Chondrocyte (in vitro differentiated cells): ENCODE measurements at regions not wholly inside any gene's neighbourhood (a gene's known extent, or its start where the extent isn't known, plus 50 kb on each side); places are given as distances from the start of the nearest gene placed in this dataset.
A peak's percentile ranks its signal among the peaks of the same experiment; 100 is the strongest.

Experiments used
- DNase-seq: peaks from one replicate; pipeline ENCODE4 v3.0.0; 2021; ENCODE audit warnings: mixed read lengths, low spot score
- H3K27ac Mint-ChIP-seq: one replicate; pipeline ENCODE4 v1.8.0; 2021; ENCODE audit warnings: mild to moderate bottlenecking, moderate library complexity, mixed read lengths; ENCODE audit not compliant: unreplicated experiment
- H3K27me3 Mint-ChIP-seq: 2 replicates; pipeline ENCODE4 v1.8.0; 2021; ENCODE audit warnings: low read depth, mixed read lengths
- H3K36me3 Mint-ChIP-seq: 2 replicates; pipeline ENCODE4 v1.8.0; 2021; ENCODE audit warnings: low read depth, mixed read lengths
- H3K4me1 Mint-ChIP-seq: 2 replicates; pipeline ENCODE4 v1.8.0; 2021; ENCODE audit warnings: low read depth, mild to moderate bottlenecking, mixed read lengths
- H3K4me3 Mint-ChIP-seq: one replicate; pipeline ENCODE4 v1.8.0; 2021; ENCODE audit warnings: mild to moderate bottlenecking, moderate library complexity, mixed read lengths; ENCODE audit not compliant: unreplicated experiment
- H3K9me3 Mint-ChIP-seq: 2 replicates; pipeline ENCODE4 v1.8.0; 2021; ENCODE audit warnings: low read depth, mixed read lengths
- CTCF ChIP-seq: fragments of 200-600 bp; sonication (generic); IDR thresholded peaks from 2 replicates; pipeline ENCODE4 v1.5.0; 2021; ENCODE audit warnings: antibody characterized with exemption, mild to moderate bottlenecking, moderate library complexity

GRCh38 chrX:45788315-45788714, 587.6 kb upstream of the DIPK2B start:
- TF ChIP-seq CTCF = no peak
- Mint-ChIP-seq H3K4me1 (peaks cover 22% of the 10 kb centered on the region), H3K4me3 (peak overlapping the region; percentile 40), H3K36me3 (peaks cover 3% of the 10 kb centered on the region), H3K9me3 (peaks cover 25% of the 10 kb centered on the region), H3K27ac (peak overlapping the region; percentile 68), H3K27me3 (no peaks in the 10 kb centered on the region)
- DNase-seq = no peak

- Mint-ChIP-seq H3K36me3 (peaks cover 1% of the 10 kb centered on the region), H3K27ac (no peak overlapping the region), H3K4me1 (peaks cover 31% of the 10 kb centered on the region), H3K27me3 (no peaks in the 10 kb centered on the region), H3K9me3 (peaks cover 4% of the 10 kb centered on the region), H3K4me3 (no peak overlapping the region)
- no peak for TF ChIP-seq CTCF
- no peak for DNase-seq
Measured at GRCh38 chrX:45784590-45784989, 583.9 kb upstream of the DIPK2B start.

- no peaks in the 10 kb centered on the region for H3K27me3 Mint-ChIP-seq
- no peak overlapping the region for H3K4me3 Mint-ChIP-seq
- H3K36me3 Mint-ChIP-seq = peaks cover 1% of the 10 kb centered on the region
- TF ChIP-seq CTCF = no peak
- no peak overlapping the region for H3K27ac Mint-ChIP-seq
- peaks cover 22% of the 10 kb centered on the region for H3K4me1 Mint-ChIP-seq
- peaks cover 8% of the 10 kb centered on the region for H3K9me3 Mint-ChIP-seq
- no peak for DNase-seq
Measured at GRCh38 chrX:45783002-45783401, 582.3 kb upstream of the DIPK2B start.

- peaks cover 8% of the 10 kb centered on the region for H3K9me3 Mint-ChIP-seq
- H3K27me3 Mint-ChIP-seq = no peaks in the 10 kb centered on the region
- H3K36me3 Mint-ChIP-seq = peaks cover 1% of the 10 kb centered on the region
- H3K27ac Mint-ChIP-seq = peak overlapping the region; percentile 29
- peaks cover 19% of the 10 kb centered on the region for H3K4me1 Mint-ChIP-seq
- H3K4me3 Mint-ChIP-seq = no peak overlapping the region
- DNase-seq = no peak
- TF ChIP-seq CTCF = peak; percentile 76
Measured at GRCh38 chrX:45781901-45782553, 581.4 kb upstream of the DIPK2B start.

- peaks cover 45% of the 10 kb centered on the region for H3K4me1 Mint-ChIP-seq
- H3K9me3 Mint-ChIP-seq = peaks cover 4% of the 10 kb centered on the region
- DNase-seq = no peak
- no peak for TF ChIP-seq CTCF
- no peak overlapping the region for H3K4me3 Mint-ChIP-seq
- no peak overlapping the region for H3K27ac Mint-ChIP-seq
- no peaks in the 10 kb centered on the region for H3K27me3 Mint-ChIP-seq
- H3K36me3 Mint-ChIP-seq = no peaks in the 10 kb centered on the region
Measured at GRCh38 chrX:45778616-45779015, 577.9 kb upstream of the DIPK2B start.
